Osteocyte (in vitro differentiated cells): ENCODE measurements at regions not wholly inside any gene's neighbourhood (a gene's known extent, or its start where the extent isn't known, plus 50 kb on each side); places are given as distances from the start of the nearest gene placed in this dataset.

Experiments
- DNase-seq: peaks from one replicate; pipeline ENCODE4 v3.0.0; 2021; ENCODE audit warnings: mixed read lengths; ENCODE audit not compliant: unreplicated experiment; ENCODE audit errors: extremely low spot score
- H3K27ac Mint-ChIP-seq: one replicate; pipeline ENCODE4 v1.8.0; 2021; ENCODE audit warnings: mild to moderate bottlenecking, mixed read lengths; ENCODE audit not compliant: unreplicated experiment
- H3K27me3 Mint-ChIP-seq: one replicate; pipeline ENCODE4 v1.8.0; 2021; ENCODE audit warnings: mixed read lengths; ENCODE audit not compliant: unreplicated experiment
- H3K36me3 Mint-ChIP-seq: one replicate; pipeline ENCODE4 v1.8.0; 2021; ENCODE audit warnings: mixed read lengths; ENCODE audit not compliant: unreplicated experiment
- H3K4me1 Mint-ChIP-seq: one replicate; pipeline ENCODE4 v1.8.0; 2021; ENCODE audit warnings: mixed read lengths; ENCODE audit not compliant: unreplicated experiment
- H3K4me3 Mint-ChIP-seq: one replicate; pipeline ENCODE4 v1.8.0; 2021; ENCODE audit warnings: mild to moderate bottlenecking, moderate library complexity, mixed read lengths; ENCODE audit not compliant: unreplicated experiment
- H3K9me3 Mint-ChIP-seq: one replicate; pipeline ENCODE4 v1.8.0; 2021; ENCODE audit warnings: mixed read lengths; ENCODE audit not compliant: unreplicated experiment
- CTCF ChIP-seq: fragments of 200-600 bp; sonication (generic); IDR thresholded peaks from 2 replicates; pipeline ENCODE4 v1.5.0; 2021; ENCODE audit warnings: antibody characterized with exemption, mild to moderate bottlenecking, moderate library complexity

DNA sequence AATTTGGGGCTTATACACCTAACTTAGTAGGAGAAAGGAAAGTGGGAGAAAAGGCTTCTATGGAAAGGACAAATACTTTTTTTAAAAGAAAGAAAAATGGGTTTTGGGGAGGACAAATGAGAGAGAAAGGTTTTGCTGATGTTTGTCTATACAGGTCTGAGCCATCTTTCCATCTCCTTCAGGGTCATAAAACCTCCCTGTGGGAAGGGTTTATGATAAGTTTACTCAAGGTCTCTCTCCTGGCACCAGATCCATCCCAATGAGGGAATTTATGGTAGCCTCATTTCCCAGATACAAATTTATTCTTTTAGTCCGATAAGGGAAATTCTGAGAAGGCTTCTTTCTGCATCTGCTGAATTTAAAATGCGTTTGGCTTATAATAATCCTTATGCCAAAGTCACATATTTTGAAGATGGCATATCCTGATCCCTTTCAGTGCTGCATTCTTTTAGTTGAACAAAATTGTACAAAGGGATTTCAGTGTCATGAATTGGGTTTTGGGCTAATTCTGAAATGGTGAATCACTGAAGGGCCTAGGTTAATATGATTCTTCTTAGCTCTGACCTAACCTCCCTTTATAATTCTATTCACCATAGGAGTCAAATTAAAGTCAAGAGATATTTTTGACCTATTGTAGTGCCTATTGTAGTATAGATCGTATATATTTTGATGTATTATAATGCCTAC lies 173.5 kb upstream of the DYRK2 start:
- no peak for TF ChIP-seq CTCF
- DNase-seq: no peak
- no peaks in the 10 kb centered on the region for H3K27me3 Mint-ChIP-seq
- H3K9me3 Mint-ChIP-seq: no peaks in the 10 kb centered on the region
- H3K36me3 Mint-ChIP-seq: no peaks in the 10 kb centered on the region
- H3K4me3 Mint-ChIP-seq: no peak overlapping the region
- H3K27ac Mint-ChIP-seq: no peak overlapping the region
- H3K4me1 Mint-ChIP-seq: no peaks in the 10 kb centered on the region

GRCh38 chr12:67475725-67476124 lies 172.8 kb upstream of the DYRK2 start:
- no peak overlapping the region for H3K4me3 Mint-ChIP-seq
- no peak for DNase-seq
- no peak overlapping the region for H3K27ac Mint-ChIP-seq
- H3K36me3 Mint-ChIP-seq: no peaks in the 10 kb centered on the region
- H3K9me3 Mint-ChIP-seq: no peaks in the 10 kb centered on the region
- H3K4me1 Mint-ChIP-seq: no peaks in the 10 kb centered on the region
- no peak for TF ChIP-seq CTCF
- H3K27me3 Mint-ChIP-seq: no peaks in the 10 kb centered on the region

- DNase-seq: no peak
- no peak for TF ChIP-seq CTCF
- H3K27ac Mint-ChIP-seq: no peak overlapping the region
- no peak overlapping the region for H3K4me3 Mint-ChIP-seq
- H3K36me3 Mint-ChIP-seq: no peaks in the 10 kb centered on the region
- no peaks in the 10 kb centered on the region for H3K9me3 Mint-ChIP-seq
- no peaks in the 10 kb centered on the region for H3K4me1 Mint-ChIP-seq
- no peaks in the 10 kb centered on the region for H3K27me3 Mint-ChIP-seq
Observed at GRCh38 chr12:67477681-67478265, 170.8 kb upstream of the DYRK2 start.

- H3K27ac Mint-ChIP-seq: no peak overlapping the region
- no peaks in the 10 kb centered on the region for H3K9me3 Mint-ChIP-seq
- H3K36me3 Mint-ChIP-seq: no peaks in the 10 kb centered on the region
- H3K4me1 Mint-ChIP-seq: no peaks in the 10 kb centered on the region
- DNase-seq: no peak
- H3K27me3 Mint-ChIP-seq: no peaks in the 10 kb centered on the region
- H3K4me3 Mint-ChIP-seq: no peak overlapping the region
- no peak for TF ChIP-seq CTCF
Observed at GRCh38 chr12:67482751-67483661, 165.5 kb upstream of the DYRK2 start.
